ENCODE measurements at regions not wholly inside any gene's neighbourhood (a gene's known extent, or its start where the extent isn't known, plus 50 kb on each side); places are given as distances from the start of the nearest gene placed in this dataset.

GRCh38 chr4:138399081-138399480 is 156.9 kb upstream of the SLC7A11 start:
- no peak for TF ChIP-seq POLR2A (IDR thresholded peaks at IDR 0.05; ENCODE audit: extremely low read depth, insufficient read length)
- TF ChIP-seq CTCF (IDR thresholded peaks at IDR 0.05; ENCODE audit: low read depth, low read length) = no peak
